GM19240 (cell line): ENCODE measurements at regions not wholly inside any gene's neighbourhood (a gene's known extent, or its start where the extent isn't known, plus 50 kb on each side); places are given as distances from the start of the nearest gene placed in this dataset.
"Not testable (repeated sequence)": the region's sequence is repeated elsewhere in the genome, so short reads cannot be mapped to it uniquely, and the experiment has no call there.

Experiments
- DNase-seq: peaks from one replicate; pipeline ENCODE4 v3.0.0; 2011; ENCODE audit warnings: low spot score; ENCODE audit not compliant: insufficient read length

DNA sequence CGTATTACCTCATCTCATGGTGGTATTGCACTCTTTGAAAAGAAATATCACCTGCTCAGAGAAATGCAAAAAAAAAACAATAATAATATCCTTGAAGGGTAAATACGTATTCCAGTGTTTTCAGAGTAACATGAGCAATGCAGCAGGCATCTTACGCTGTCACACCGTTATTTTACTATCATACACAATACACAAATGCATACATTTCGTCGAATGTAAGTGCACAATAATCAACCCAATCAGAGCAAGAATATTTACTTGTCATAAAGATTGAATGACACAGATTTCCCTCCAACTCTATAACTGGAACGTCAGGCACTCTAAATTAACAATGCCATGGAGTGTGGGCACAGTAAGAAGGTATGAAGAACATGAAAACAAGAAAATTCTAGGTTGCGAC is 1050.1 kb downstream of the PLA2G4A start:
- no peak for DNase-seq

DNA sequence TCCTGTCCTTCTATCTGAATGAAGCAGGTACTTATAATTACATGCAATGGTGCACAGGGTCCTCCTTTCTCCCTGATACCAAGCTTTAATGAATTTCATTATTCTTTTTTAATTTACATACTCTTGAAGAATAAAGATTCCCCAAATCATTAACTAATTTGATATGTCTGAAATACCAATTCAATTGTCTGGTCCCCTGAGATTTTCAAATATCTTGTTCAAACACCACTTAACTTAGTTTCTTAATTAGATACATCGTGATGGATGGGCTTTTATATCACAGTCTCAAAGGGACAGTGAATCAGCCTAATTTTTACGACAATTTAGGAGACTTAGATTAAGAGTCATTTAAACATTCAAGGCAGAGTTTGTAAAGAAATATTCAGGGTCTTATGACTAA is 1054.6 kb downstream of the PLA2G4A start:
- no peak for DNase-seq

DNA sequence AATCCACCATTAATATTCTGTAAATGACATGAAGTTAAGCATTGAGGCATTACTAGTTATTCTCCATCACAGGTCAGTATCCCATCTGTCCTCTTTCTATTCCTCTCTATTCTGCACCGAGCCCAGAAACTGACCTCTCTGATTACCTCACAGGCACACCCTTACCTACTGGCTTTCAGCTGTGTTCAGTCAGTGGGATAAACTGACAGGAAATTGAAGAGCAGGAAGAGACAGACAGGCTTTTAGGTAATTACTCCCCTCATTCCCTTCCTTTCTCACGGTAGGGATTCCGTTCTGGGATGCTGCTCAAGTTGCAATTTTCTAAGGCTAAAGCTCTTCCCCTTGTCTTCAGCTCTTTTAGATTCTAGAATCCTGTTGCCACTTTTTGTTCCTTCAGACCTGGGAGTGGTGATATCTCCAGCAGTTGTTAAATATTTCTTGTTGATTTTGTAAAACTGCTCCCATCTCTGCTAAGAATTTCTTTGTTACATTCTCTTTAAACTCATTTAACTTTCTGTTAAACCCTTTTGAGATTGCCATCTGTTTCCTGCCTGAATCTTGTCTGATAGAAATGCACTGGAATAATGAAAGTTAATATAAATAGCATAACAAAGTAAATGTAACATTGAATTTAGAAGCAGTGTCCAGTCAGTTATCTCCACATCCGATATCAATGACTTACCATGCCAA is 1063.4 kb downstream of the PLA2G4A start:
- DNase-seq, result no peak

- DNase-seq, result no peak
These were observed 1063.9 kb downstream of the PLA2G4A start for GRCh38 chr1:187892683-187893039.

GRCh38 chr1:187893471-187893870 is 1064.7 kb downstream of the PLA2G4A start:
- no peak for DNase-seq

DNA sequence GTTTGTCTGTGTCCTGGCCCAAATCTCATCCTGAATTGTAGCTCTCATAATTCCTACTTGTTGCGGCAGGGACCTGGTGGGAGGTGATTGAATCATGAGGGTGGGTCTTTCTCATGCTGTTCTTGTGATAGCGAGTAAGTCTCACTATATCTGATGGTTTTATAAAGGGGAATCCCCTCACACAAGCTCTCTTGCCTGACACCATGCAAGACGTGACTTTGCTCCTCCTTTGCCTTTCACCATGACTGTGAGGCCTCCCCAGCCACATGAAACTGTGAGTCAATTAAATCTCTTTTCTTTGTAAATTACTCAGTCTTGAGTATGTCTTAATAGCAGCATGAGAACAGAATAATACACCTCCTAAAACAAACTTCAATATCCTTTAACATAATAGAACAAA is 1065.6 kb downstream of the PLA2G4A start:
- DNase-seq, result no peak

DNA sequence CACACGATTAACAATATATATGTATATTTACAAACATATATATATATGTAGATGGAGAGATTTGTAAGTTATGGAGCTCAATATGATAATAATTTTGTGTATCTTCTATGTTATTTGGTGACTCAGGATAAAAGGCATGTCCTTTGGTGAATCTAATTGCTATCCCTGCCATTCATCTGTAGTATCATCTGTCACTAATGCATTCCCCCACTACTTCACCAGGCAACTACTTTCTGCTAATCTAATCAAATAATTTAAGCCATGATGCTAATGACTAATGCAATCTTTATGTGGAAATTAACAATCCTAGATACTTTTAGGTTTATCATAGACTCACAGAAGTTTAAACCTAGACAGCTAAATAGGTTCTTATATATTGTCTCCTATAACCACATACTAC is 1074.5 kb downstream of the PLA2G4A start:
- no peak for DNase-seq

DNA sequence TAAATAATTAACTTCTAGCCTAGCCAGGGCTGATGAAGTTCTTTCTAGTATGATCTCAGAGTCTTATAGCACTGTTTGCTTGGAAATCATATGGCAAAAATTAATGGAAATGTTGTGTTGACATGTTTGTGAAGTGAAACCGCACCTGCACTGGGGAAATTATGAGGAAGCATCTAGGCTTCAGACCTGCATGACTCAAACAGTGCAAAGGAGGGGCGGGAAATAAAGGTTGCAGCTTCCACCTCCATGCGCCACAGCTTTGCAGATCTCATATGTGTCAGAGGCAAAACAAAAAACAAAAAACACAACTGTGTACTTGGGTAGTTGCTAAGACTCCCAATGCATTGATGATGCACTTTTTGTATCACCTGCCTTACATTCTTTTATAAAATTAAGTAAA is 1080.6 kb downstream of the PLA2G4A start:
- DNase-seq, result no peak

DNA sequence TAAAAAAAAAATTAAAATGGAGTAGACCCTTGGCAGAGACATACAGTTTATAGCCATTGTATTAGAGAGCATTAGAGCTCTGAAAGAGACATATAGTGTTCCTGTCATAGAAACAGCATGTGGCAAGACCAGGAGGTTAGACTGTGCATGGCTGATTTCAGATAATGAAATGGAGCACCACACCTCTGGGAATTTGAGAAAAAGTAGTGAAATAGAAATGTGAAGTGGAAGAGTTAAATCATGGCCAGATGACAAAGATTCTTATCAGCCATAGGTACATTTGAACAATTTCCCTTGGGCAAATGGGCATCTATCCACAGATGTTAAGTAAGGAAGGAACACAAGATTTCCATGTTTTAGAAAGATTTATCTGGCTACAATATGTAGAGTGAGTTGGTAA is 1083.1 kb downstream of the PLA2G4A start:
- no peak for DNase-seq

- no peak for DNase-seq
These were observed 1092.2 kb downstream of the PLA2G4A start for GRCh38 chr1:187920976-187921375.

GRCh38 chr1:187921426-187921825 is 1092.7 kb downstream of the PLA2G4A start:
- no peak for DNase-seq

DNA sequence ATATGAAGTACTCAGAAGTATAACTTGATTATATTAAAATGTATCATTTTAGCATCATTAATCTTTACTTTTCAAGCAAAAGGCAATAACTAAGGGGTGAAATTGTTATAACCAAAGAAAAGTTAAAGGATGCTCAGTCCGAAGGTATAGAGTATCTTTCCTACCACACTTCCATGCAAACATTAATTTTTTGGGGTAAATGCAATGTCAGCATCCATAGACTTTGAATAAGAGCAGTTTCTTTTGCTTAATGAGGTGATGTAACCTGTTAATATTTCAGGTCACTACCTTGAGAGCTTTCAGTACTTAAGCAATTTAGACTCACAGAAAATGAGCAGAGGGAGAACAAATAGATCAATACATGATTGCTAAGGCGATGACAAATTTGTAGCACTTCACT is 1093.5 kb downstream of the PLA2G4A start:
- DNase-seq, result no peak

DNA sequence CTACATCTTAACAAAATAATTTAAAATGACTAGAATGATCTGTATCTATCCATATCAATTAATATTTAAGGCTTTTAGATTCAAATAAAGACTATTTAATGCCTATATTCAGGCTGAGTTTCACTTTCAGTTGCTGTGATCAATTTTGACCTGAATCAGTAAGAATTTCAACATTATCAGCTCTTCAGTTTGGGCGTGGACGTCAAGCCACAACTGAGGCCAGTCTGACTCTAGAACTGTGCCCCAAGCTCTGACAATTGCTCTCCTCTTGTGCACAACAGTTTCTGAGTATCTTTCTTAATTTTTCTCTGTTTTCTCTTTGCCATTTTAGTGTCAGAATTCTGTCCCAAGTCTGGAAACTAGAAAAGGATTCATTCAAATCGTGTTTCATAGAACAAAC is 1095.5 kb downstream of the PLA2G4A start:
- DNase-seq, result no peak

DNA sequence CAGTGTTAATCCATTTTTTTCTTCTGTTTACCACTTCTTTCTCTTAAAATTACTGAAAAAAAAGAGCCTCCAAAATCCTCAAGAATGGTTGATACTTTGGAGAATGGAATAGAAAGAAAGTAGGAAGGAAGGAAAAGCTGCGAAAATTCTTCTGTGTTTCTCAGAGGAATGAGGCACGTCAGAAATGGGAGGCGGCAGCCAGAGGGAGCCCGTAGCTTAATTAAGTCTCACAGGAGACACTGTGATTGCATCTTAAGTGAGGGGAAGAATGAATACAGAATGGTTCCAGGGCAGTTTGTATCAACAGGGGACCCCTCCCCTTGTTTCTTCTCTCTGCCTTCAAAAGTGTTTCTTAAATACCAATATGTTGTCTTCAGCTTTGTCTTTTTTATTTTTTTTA is 1099.5 kb downstream of the PLA2G4A start:
- no peak for DNase-seq

GRCh38 chr1:187928696-187929095 is 1099.9 kb downstream of the PLA2G4A start:
- no peak for DNase-seq

GRCh38 chr1:187931776-187932175 is 1103.0 kb downstream of the PLA2G4A start:
- no peak for DNase-seq

GRCh38 chr1:187933562-187934419 is 1105.0 kb downstream of the PLA2G4A start:
- no peak for DNase-seq

DNA sequence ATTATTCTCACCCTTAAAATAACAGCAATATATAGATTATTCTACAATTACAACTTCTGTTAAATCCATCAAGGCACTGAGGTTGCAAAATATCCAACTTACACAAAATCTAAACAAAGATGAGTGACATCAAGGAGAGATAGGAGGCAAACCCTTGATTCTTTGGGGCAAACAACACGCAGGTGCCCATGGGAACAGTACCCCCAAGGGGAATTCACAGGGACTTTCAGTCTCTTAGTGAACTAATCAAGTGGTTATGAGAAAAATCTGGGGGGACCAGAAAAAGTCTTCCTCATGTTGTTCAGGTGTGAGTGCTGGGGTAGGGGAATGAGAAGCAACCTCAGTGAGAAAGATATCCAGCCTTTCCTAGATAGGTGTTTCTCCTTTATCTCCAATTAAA is 1107.9 kb downstream of the PLA2G4A start:
- no peak for DNase-seq

- DNase-seq, result no peak
These were observed 1109.3 kb downstream of the PLA2G4A start for GRCh38 chr1:187938092-187938491.

GRCh38 chr1:187942986-187943385 is 1114.2 kb downstream of the PLA2G4A start:
- no peak for DNase-seq

GRCh38 chr1:187943606-187944403 is 1115.1 kb downstream of the PLA2G4A start:
- DNase-seq, result no peak

DNA sequence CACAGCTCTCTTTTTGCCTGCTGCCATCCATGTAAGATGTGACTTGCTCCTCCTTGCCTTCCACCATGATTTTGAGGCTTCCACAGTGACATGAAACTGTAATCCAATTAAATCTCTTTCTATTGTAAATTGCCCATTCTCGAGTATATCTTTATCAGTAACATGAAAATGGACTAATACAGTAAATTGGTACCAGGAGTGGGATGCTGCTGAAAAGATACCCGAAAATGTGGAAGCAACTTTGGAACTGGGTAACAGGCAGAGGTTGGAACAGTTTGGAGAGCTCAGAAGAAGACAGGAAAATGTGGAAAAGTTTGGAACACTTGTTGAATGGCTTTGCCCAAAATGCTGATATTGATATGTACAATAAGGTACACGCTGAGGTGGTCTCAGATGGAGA is 1117.9 kb downstream of the PLA2G4A start:
- DNase-seq, result not testable (repeated sequence)
